CD1c-positive myeloid dendritic cell (primary cell): ENCODE measurements at regions not wholly inside any gene's neighbourhood (a gene's known extent, or its start where the extent isn't known, plus 50 kb on each side); places are given as distances from the start of the nearest gene placed in this dataset.
"Not testable (repeated sequence)": the region's sequence is repeated elsewhere in the genome, so short reads cannot be mapped to it uniquely, and the experiment has no call there.

ENCODE experiments used
- DNase-seq: peaks from one replicate; pipeline ENCODE4 v3.0.0-alpha.2; 2016; ENCODE audit errors: extremely low spot score

DNA sequence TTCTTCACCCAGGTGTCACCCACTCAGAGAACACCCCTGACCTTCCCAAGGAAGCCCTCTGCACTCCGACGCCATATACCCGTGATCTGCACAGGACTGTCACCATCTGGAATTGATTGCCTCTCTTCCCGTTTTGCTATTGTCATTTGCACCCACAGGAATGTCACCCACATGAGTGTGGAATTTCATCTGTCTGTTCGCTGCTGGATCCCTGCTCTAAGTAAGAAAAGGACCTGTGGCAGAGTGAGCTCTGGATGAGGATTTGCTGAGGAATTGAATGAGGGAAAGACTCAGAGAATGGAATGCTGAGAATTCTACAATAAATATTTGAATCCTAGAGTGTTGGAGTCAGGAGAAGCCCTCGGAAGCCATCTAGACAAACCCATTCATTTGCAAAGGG lies 233.6 kb upstream of the SULF2 start:
- not testable (repeated sequence) for DNase-seq

DNA sequence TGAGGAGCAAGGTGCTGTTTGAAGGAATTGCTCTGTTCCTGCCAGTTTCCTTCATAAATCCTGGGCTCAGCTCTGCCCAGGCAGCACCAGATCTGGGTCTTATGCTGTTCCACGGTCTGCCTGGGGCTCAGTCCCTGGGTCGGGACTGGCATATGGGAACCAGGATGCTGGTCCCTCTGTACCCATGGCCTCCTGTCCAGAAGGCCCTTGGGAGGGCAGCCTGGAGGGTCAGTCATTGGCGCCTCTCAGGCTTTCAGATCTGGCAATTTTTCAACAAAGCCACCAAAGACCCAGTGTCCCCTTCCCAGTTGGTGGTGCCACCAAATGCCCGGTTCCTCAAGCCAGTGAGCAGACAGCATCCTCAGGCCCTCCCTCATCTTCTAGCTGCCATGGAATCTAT lies 232.7 kb upstream of the SULF2 start:
- DNase-seq = no peak

DNA sequence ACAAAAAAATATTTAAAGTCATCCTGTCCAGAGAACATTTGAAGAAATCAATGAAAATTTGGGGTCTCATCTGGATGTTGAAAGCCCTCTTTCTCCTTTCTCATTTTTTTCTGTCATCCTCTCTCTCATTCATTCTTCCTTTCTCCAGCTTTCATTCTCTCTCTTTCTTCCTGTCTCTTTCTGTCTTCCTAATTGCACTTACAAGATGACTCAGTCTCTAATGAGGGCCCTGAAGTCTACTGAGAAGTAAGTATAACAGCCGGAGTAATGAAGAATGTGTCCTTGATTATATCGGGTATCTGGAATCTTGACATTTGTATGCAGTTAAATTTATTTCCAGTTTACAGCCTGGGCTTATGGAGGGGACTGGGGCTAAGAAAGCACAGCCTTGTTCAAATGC lies 232.2 kb upstream of the SULF2 start:
- DNase-seq = no peak

DNA sequence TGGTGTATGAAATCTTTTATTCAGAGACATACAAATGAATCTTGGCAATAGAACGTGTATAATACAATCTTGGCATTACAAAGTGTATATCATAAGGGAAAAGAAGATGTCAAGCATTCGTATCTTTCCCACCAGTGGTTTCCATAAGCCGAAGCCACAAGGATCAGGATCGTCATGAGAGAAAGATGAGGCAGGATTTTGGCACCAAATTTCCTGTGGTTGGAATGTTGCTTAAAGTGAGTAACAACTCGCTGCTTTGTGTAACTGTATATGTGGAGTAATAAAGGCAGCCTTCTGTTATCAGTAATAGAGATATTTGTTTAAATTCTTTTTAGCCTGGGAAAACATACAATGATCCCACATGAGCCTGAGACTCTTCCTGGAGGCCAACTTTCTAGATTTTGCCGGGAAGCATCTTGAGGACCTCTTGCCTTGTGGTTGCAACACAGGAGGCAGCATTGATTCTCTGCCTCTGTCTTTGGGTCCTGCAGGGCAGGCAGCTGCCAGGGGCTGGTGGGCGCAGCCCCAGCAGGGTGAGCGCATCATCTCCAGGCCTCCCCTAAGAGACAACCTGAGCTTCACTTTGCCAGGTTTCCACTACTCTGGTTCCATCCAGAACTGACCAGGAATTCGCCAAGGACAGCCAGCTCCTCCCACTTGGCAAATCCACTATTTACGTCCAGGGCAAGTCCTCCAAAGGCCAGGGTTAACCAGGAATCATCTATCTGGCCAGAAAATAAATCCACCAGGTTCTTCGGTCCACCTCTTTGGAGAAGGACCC lies 230.9 kb upstream of the SULF2 start:
- no peak for DNase-seq

DNA sequence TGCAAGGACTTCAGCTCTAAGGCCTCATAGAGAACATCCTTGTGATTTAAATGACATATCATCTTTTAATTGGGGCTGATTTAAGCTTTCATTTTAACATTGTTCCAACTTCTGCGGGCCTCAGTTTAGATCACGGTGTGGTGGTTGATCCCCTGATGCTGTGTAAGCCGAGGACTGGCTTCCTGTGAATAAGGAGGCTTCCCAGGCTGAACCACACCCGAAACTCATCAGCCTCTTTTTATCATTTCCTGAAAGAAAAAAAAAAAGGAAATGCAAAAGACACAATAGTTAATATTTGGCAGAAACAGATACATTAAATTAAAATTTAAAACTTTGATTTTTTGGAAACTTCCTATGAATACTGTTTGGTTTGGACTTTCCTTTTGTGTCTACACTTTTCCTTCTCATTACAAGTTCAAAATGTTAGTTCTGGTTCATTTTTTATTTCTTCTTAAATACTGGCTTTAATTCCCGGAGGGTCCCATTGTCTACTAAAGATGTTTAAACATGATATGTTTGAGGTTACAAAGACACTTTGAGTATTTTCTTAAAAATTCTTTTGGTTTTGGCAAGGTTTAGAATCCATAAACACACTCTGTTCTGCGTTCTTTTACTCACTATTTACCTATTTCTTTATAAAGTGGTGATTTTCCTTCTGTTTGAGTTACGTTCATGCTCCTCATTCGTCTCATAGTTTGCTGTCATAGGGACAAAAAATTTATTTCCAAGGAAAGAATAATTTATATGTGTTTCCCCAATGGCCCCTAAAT lies 230.0 kb upstream of the SULF2 start:
- no peak for DNase-seq

DNA sequence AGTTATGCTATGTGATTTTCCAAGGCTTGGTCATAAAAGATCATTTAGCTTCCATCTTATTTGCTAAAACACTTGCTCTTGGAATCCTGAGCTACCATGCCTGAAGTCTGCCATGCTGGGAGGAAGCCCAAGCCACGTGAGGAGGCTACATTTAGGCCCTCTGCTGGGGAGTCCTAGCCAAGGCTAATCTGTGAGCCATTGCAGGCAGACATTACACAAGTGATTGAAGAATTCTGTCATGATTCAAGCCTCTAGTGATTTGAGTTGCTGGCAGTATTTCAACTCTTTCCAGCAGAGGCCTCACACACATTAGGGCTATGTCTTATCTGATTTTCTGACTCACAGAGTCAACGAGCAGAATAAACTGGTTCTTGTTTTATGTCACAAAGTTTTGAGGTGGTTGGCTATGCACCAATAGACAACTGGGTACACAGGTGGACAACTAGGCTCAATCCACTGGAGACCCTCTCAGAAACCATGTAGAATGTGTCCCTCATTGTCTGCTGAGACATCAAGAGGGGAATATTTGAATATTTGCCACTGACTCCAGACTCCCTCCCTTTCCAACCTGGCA lies 227.2 kb upstream of the SULF2 start:
- DNase-seq = no peak

DNA sequence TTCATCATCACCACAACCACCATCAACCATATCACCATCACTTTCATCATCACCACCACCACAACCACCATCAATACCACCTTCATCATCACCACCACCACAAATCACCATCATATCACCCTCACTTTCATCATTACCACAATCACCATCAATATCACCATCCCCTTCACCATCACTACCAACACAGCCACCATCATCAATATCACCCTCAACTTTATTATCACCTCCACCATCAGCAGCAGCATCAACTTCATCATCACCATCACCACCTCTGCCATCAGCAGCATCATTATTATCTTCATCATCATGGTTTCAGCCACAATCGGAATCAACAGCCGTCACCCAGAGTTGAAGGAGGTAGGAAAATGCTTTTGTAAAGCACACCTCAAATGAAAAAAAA lies 225.7 kb upstream of the SULF2 start:
- no peak for DNase-seq

DNA sequence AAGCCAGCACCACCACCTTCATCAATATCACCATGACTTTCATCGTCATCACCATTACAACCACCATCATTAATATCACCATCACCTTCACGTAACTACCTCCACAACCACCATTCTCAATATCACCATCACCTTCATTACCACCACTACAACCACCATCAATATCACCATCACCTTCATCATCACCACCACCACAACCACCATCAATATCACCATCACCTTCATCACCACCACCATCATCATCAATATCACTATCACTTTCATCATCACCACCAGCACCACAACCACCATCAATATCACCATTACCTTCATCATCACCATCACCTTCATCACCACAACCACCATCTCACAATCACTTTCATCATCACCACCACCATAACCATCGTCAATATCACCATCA lies 225.3 kb upstream of the SULF2 start:
- no peak for DNase-seq

DNA sequence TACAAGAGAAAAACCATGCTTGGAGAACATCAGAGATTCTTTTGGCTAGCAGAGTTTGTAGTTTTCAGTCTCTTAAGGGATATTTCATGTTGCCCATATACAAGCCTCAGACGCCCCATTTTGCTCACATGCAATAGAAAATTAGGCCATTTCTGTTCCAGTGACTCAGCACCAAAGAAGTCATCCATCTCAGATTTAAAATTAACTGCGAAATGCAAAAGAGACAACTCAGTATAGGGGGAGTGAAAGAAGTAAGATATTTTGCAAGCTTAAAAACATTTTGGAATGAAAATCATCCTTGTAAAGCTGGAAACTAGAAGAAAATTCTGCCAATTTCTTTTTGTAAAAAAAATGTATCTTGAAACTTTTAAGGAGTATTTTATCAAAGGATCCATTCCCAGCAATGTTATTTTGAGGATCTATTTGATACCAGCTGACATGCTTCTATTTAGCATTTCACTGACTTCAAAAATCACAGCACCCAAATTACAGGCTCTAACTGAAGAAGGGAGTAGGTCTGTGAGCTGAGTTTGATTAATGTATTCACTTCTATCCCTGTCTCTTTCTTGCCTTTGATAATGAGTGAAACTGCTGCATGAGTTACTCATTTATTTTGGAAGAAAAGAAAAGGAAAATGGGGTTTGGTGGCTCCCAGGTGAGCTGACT lies 223.7 kb upstream of the SULF2 start:
- DNase-seq = no peak

DNA sequence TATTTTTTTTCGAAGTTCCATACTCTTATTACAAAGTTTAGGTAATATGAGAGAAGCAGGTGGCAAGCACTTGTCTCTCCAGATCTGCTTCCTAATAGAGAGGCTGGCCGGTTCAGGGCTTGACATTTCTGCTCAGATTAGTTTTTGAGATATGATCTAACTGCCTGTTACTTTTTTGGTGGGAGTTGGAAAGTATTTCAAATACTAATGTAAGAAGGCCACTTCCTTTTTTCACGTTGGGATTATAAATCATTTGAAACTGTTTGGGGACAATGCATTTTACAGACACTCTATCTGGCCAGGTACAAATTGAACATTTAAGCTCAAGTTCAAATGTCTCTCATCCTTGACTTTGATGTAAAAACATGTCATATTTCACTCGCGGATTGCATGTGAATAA lies 222.1 kb upstream of the SULF2 start:
- peak; percentile 38 for DNase-seq

DNA sequence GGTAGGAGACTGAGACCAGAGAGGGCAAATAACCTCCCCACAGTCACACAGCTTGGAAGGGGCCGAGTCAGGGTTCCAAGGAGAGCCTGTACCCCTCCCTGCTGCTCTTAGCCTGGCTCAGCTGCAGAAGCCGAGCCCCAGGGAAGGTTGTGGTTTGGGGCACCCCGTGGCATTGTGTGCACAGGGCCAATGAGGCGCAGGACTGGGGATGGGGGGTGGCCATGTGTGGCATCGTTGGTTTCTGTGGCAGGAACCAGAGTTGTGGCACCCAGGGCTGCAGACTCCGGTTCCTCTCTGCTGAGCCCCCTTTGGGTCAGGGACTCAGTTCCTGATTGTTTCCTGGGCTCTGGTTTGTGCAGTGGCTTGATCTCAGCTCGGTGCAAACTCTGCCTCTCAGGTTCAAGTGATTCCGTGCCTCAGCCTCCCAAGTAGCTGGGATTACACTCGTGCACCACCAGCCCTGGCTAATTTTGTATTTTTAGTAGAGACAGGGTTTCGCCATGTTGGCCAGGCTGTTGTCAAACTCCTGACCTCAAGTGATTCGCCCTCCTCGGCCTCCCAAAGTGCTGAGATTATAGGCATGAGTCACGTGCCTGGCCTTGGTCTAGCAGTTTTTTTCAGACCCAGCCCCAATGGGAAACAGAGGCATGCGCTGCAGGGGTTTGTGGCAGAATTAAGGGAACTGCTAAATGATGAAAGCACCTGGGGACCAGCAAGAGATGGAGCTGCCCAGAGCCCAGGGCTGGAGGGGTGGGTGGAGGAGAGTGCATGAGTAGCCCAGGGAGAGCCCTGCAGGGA lies 221.0 kb upstream of the SULF2 start:
- DNase-seq = peak; percentile 18

DNA sequence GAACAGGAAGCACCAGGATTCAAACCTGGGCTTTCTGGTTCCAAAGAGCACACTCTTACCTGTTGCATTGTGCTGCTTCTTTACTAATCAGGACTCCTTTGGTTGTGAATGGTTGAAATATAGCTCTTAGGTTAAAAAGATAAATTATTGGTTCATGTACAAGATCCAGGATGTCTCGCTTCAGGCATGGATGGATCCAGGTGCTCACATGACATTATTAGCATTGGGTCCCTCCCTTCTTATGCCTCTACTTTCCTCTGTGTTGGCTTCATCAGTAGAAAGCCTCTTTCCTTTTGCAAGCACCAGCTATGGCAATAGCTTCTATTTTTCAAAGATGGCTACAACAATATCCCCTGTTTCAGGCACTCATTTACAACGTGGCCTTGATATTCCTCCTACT lies 217.7 kb upstream of the SULF2 start:
- DNase-seq = no peak

DNA sequence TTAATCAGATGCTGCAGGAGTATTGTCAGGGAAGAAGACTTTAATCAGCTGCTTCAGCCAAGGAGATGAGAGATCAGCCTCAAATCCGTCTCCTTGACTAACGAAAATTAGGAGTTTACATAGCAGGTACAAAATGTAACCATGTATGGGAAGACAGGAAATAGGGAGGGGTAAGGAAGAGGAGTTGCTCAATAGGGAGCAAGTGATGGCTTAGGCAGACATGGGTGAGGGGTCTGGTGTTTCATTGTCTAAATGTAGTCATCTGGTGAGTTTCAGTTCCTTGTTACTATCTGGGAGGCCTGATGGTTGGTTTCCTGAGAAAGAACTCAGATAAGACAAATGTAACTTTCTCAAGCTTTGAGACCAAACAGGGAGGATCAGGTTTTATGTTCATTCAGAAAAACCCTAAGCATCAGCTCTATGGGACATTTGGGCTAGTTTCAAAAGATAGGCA lies 217.3 kb upstream of the SULF2 start:
- peak; percentile 70 for DNase-seq

DNA sequence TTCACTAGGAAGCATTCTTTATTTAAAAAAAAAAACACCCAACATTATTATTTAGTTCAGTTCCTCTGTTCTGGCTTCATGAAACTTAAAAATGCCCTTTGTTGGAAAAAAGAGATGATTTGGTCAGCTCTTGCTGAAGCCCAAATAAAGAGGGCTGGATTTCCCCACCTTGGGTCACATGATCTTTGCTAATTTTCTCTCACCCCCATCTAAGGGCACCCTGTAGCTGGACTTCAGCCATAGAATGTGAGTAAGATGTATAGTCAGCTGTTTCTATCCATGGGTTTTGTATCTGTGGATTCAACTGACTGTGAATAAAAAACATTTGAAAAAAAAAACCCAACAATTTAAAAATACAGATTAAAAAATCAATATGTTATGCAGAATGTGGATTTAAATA lies 213.9 kb upstream of the SULF2 start:
- no peak for DNase-seq

DNA sequence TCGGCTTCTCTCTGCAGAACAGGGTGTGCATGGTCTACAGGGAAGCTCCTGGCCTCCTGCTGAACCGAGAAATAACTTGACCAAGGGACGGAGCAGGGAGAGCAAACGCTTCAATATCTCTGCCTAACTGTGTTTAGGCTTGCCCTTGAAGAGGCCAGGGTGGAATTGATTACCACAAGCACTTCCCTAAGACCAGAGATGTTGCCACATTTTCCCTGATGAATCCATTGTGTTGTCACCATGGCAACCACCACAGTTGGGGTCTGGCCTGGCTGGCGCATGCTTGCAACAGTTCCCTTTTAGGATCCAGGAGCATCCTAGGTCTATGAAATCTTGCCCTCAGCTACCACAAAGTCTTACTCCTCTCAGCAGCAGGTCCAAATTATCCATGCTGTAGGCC lies 213.5 kb upstream of the SULF2 start:
- DNase-seq = peak; percentile 57

DNA sequence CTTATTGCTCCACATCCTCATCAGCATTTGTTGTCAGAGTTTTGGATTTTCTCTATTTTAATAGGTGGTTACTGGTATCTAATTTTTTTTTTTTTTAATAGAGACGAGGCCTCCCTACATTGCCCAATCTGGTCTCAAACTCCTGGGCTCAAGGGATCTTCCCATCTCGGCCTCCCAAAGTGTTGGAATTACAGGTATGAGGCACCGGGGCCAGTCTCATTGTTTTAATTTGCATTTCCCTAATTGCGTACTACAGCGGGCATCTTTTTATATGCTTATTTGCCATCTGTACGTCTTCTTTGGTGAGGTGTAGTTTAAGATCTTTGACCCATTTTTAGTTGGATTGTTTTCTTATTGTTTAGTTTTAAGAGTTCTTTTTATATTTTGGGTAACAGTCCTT lies 210.4 kb upstream of the SULF2 start:
- no peak for DNase-seq

DNA sequence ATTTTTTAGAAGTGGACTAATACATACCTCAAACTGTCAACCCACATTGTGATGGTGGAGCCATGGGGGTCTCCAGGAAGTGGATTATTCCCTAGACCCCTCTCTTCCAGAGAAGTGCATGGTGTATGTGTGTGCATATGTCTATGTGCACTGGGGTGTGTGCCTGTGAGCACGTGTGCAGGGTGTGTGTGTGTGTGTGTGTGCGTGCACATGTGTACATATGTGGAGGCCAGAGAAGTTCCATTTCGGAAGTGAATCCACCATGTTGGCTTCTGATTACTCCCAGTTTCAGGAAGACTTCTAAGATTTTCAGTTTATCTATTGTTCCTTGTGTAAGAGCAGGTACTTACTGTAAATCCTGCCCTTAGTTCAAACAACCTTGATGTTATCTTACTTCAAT lies 208.5 kb upstream of the SULF2 start:
- no peak for DNase-seq

DNA sequence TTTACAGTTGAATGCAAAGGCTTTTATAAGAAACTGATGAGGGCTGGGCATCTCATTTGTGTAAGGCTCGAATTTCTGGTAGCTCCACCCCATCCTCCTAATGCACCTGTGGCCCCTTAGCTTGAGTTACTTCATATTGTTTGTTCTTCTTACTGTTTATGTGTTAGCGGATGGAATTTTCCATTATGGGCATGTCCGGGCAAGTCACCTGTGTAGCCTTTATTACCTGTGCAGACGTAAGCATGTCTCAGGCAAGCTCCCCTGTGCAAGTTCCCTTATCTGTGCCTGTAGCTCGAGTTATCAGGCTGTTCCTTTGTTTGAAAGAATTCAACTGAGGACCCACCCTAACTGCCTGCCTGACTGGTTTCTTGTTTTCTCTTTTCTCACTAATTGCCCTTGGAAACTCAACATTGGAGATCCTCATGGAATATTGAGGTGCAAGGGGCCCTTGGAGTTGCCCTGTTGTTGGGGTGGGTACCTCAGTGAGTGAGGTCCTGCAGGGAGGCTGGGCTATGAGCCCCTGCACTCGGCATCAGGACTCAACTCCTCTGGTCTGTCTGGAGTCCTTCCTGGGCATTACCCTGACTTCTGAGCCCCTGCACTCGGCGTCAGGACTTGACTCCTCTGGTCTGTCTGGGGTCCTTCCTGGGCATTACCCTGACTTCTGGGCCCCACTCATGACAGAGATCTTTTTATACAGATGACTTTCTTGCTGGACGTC lies 207.9 kb upstream of the SULF2 start:
- DNase-seq = no peak

DNA sequence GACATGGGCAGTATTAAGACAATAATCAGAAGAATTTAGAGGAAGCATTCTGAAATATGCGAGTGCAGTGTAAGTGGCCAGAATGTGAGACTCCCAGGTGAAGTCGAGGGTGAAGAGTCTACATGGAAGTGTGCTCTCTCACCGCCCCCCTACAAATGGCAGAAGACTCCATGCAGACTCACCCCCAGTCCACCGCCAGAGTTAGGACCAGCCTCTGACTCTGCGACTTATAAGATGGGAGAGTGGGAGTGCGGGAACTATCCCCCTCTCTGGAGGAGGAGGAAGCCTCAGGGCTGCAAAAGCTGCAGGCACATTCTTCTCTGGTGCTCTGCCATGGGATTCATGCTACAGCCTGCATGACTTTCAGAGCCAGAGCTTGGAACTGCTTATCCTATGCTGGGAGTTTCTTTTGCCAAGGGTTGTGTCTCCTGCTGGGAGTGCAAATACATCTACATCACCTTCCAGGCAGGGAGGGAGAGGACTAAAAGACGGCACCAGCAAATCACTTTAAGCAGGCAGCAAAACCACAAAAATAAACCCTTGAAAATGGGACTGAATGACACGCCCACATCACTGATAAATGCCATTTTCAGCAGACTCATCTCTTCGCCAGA lies 206.7 kb upstream of the SULF2 start:
- no peak for DNase-seq

DNA sequence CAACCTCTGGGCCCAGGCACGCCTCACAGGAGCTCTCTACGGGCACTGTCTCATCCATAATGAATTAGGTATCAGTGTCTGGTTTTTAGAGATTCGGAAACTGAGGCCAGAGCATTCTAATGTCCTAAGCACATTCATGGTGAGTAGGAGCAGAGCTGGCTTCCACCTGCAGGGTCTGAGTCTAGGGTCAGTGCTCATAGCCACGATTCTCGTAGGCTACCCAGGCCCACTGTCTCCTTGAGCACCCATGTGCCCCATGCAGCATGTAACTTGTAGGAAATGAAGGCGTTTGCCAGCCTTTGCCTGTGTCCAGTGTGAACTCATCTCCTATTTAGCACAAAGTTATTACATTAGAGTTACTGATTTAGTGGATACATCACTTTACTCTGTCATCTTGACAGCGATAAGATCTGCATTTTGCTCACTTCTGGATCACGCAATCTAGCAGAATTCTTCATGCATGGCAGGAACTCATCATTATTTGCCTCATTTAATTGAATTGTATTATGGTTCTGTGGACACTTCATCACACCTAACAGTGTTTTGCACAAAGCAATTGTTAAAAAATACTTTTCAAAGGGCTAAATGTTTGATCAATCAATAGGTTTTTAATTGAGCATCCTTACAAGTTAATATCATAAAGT lies 205.3 kb upstream of the SULF2 start:
- no peak for DNase-seq
